IMR-90 (cell line): ENCODE measurements at regions not wholly inside any gene's neighbourhood (a gene's known extent, or its start where the extent isn't known, plus 50 kb on each side); places are given as distances from the start of the nearest gene placed in this dataset.

Experiments used
- POLR2A ChIP-seq: IDR thresholded peaks from 2 replicates; pipeline ENCODE4 v1.6.1; 2012; ENCODE audit warnings: mild to moderate bottlenecking, low read depth, low read length
- TF ChIP-seq, protein P1 (sequence below): conservative IDR thresholded peaks from 2 replicates; pipeline ENCODE4 v1.5.1; 2012; ENCODE audit warnings: mild to moderate bottlenecking, low read depth, low read length, improper control_type of control experiment

DNA sequence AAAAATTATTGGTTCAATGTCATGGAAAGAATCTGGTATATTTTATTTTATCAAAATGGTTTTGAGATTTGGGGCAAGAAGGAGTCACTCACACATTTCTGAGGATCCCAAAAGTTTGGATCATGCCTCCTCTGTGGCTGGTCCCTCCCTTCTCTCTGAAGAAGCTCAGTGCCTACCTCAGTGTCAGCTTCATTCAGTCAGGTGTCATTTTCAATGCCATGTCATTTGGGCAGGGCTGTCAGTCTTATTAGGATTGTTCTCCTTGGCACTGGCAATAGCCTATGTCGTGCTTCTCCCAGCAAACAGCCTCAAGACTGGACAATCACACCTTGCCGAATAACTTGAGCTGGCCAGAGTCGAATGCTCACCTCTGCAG, 264.5 kb upstream of the CAMK1G start:
- TF ChIP-seq, protein P1, sequence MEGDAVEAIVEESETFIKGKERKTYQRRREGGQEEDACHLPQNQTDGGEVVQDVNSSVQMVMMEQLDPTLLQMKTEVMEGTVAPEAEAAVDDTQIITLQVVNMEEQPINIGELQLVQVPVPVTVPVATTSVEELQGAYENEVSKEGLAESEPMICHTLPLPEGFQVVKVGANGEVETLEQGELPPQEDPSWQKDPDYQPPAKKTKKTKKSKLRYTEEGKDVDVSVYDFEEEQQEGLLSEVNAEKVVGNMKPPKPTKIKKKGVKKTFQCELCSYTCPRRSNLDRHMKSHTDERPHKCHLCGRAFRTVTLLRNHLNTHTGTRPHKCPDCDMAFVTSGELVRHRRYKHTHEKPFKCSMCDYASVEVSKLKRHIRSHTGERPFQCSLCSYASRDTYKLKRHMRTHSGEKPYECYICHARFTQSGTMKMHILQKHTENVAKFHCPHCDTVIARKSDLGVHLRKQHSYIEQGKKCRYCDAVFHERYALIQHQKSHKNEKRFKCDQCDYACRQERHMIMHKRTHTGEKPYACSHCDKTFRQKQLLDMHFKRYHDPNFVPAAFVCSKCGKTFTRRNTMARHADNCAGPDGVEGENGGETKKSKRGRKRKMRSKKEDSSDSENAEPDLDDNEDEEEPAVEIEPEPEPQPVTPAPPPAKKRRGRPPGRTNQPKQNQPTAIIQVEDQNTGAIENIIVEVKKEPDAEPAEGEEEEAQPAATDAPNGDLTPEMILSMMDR = no peak
- no peak for TF ChIP-seq POLR2A
